WTC11 (cell line): ENCODE measurements at regions not wholly inside any gene's neighbourhood (a gene's known extent, or its start where the extent isn't known, plus 50 kb on each side); places are given as distances from the start of the nearest gene placed in this dataset.

Source experiments
- ATAC-seq: fragments of 200-7000 bp; cut with Tn5 transposase; 2 replicates; pipeline ENCODE4 v1.10.0; 2021; ENCODE audit warnings: mild to moderate bottlenecking, moderate library complexity
- CTCF ChIA-PET: fragments of 300-600 bp; sonication (Branson Sonifier 250); formaldehyde crosslinking; loops from one replicate; lab custom pipeline; 2021; ENCODE audit warnings: antibody characterized with exemption; lab: Charles Lee
- POLR2A ChIA-PET: fragments of 350-600 bp; sonication (Branson Sonifier 250); formaldehyde crosslinking; loops from one replicate; lab custom pipeline; 2021; ENCODE audit warnings: antibody characterized with exemption; lab: Charles Lee
- DNase-seq: peaks from one replicate; pipeline ENCODE4 v3.0.0; 2021; ENCODE audit warnings: low spot score
- H3K27ac Mint-ChIP-seq: 2 replicates; pipeline ENCODE4 v1.8.0; 2021; ENCODE audit warnings: mixed read lengths
- H3K27me3 Mint-ChIP-seq: 2 replicates; pipeline ENCODE4 v1.8.0; 2021; ENCODE audit warnings: low read depth, mild to moderate bottlenecking, moderate library complexity, mixed read lengths
- H3K36me3 Mint-ChIP-seq: 2 replicates; pipeline ENCODE4 v1.8.0; 2021; ENCODE audit warnings: mixed read lengths
- H3K4me1 Mint-ChIP-seq: 2 replicates; pipeline ENCODE4 v1.8.0; 2022; ENCODE audit warnings: mixed read lengths
- H3K4me3 Mint-ChIP-seq: 2 replicates; pipeline ENCODE4 v1.8.0; 2021; ENCODE audit warnings: mild to moderate bottlenecking, moderate library complexity, mixed read lengths
- H3K9me3 Mint-ChIP-seq: 2 replicates; pipeline ENCODE4 v1.8.0; 2021; ENCODE audit warnings: mixed read lengths
- ATF1 ChIP-seq: sonication (generic); formaldehyde crosslinking; IDR thresholded peaks from 2 replicates; pipeline ENCODE4 v1.8.1; 2023; ENCODE audit warnings: mild to moderate bottlenecking, moderate library complexity, missing genetic modification reagents
- EMX1 ChIP-seq: fragments of 250-450 bp; sonication (Bioruptor Pico); IDR thresholded peaks from 2 replicates; pipeline ENCODE4 v1.8.0; 2021; ENCODE audit warnings: mild to moderate bottlenecking
- GABPB1 ChIP-seq: sonication (generic); formaldehyde crosslinking; IDR thresholded peaks from 2 replicates; pipeline ENCODE4 v1.8.1; 2023; ENCODE audit warnings: mild to moderate bottlenecking, missing genetic modification reagents
- JUN ChIP-seq: sonication (generic); formaldehyde crosslinking; IDR thresholded peaks from 2 replicates; pipeline ENCODE4 v1.8.0; 2023; ENCODE audit warnings: mild to moderate bottlenecking, missing genetic modification reagents
- MXD4 ChIP-seq: fragments of 250-450 bp; sonication (Bioruptor Pico); IDR thresholded peaks from 2 replicates; pipeline ENCODE4 v1.8.0; 2021; ENCODE audit warnings: mild to moderate bottlenecking, moderate library complexity, borderline replicate concordance
- NR3C1 ChIP-seq: sonication (generic); formaldehyde crosslinking; conservative IDR thresholded peaks from 2 replicates; pipeline ENCODE4 v1.8.1; 2023; ENCODE audit warnings: low read depth, mild to moderate bottlenecking, missing genetic modification reagents
- TEAD1 ChIP-seq: sonication (generic); formaldehyde crosslinking; IDR thresholded peaks from 2 replicates; pipeline ENCODE4 v1.8.0; 2022; ENCODE audit warnings: mild to moderate bottlenecking, missing genetic modification reagents
- TP53 ChIP-seq: sonication (generic); formaldehyde crosslinking; IDR thresholded peaks from 2 replicates; pipeline ENCODE4 v1.8.1; 2023; ENCODE audit warnings: mild to moderate bottlenecking, missing genetic modification reagents
- ZMAT4 ChIP-seq: fragments of 250-450 bp; sonication (Bioruptor Pico); IDR thresholded peaks from 2 replicates; pipeline ENCODE4 v1.9.0; 2021; ENCODE audit warnings: mild to moderate bottlenecking
- ZNF396 ChIP-seq: fragments of 250-450 bp; sonication (Bioruptor Pico); IDR thresholded peaks from 2 replicates; pipeline ENCODE4 v1.8.0; 2021; ENCODE audit warnings: mild to moderate bottlenecking, moderate library complexity, borderline replicate concordance
- TF ChIP-seq, protein P1 (sequence below): fragments of 200-600 bp; IDR thresholded peaks from 2 replicates; pipeline ENCODE4 v1.8.0; 2022; ENCODE audit warnings: antibody characterized with exemption
- TF ChIP-seq, protein P2 (sequence below): fragments of 250-450 bp; sonication (Bioruptor Pico); IDR thresholded peaks from 2 replicates; pipeline ENCODE4 v1.8.0; 2021; ENCODE audit warnings: mild to moderate bottlenecking

DNA sequence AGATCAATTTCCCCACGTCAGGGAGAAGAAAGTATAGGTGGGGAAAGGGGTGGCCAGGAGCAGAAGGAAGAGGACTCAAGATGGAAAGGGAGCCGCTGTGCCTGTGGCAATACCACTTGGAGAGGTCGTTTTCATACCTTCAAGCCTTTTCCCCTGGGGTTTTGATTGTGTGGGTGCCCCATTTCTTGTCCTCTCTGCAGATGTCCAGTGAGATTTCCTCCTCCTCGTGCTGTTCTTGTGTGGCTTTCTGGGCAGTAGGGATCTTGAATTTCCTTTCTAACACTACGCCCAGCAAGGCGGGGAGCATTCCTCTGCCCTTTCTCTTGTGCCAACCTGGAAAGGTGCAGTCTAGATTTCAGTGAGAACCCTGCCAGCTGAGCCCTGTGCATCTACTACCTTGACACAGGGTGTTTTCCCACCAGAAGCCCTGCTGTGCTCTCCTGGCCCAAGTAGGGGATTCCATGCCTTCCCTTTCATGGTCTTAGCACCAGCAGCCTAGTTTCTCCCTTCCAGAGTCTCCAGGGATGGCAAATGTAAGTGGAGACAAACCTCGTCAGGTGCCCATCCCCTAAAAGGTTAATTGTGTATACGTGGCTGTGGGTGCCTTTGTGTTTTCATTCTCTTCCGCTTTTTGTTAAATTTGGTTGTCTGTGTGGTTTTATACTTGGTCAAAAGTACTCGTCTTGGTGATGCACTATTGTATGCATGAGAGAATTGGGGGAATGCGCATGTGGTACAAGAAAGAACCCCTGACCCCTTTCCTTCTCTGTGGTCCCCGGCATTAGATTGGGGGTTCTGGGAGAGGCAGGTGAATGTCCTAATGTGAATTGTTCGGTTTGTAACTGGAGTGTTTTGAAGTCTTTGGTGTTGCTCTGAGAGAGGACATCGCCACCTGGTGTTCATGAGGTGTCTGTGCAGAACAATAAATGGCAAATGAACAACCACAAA is 71.4 kb upstream of the MPEG1 start:
- no peaks in the 10 kb centered on the region for H3K27me3 Mint-ChIP-seq
- no peak overlapping the region for H3K4me3 Mint-ChIP-seq
- peaks cover 28% of the 10 kb centered on the region for H3K9me3 Mint-ChIP-seq
- H3K4me1 Mint-ChIP-seq: peaks cover 7% of the 10 kb centered on the region; the same call in 1 of the 2 replicates
- ATAC-seq (peak; percentile 73), DNase-seq (peak; percentile 30)
- TF ChIP-seq TEAD1 (CRISPR knock-in tag): no peak
- TF ChIP-seq ATF1: no peak
- TF ChIP-seq, protein P1, sequence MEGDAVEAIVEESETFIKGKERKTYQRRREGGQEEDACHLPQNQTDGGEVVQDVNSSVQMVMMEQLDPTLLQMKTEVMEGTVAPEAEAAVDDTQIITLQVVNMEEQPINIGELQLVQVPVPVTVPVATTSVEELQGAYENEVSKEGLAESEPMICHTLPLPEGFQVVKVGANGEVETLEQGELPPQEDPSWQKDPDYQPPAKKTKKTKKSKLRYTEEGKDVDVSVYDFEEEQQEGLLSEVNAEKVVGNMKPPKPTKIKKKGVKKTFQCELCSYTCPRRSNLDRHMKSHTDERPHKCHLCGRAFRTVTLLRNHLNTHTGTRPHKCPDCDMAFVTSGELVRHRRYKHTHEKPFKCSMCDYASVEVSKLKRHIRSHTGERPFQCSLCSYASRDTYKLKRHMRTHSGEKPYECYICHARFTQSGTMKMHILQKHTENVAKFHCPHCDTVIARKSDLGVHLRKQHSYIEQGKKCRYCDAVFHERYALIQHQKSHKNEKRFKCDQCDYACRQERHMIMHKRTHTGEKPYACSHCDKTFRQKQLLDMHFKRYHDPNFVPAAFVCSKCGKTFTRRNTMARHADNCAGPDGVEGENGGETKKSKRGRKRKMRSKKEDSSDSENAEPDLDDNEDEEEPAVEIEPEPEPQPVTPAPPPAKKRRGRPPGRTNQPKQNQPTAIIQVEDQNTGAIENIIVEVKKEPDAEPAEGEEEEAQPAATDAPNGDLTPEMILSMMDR: peak; percentile 46; the same call in 1 of the 2 replicates
- TF ChIP-seq, protein P2, sequence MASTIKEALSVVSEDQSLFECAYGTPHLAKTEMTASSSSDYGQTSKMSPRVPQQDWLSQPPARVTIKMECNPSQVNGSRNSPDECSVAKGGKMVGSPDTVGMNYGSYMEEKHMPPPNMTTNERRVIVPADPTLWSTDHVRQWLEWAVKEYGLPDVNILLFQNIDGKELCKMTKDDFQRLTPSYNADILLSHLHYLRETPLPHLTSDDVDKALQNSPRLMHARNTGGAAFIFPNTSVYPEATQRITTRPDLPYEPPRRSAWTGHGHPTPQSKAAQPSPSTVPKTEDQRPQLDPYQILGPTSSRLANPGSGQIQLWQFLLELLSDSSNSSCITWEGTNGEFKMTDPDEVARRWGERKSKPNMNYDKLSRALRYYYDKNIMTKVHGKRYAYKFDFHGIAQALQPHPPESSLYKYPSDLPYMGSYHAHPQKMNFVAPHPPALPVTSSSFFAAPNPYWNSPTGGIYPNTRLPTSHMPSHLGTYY (CRISPR knock-in tag): no peak
- no peak overlapping the region for H3K27ac Mint-ChIP-seq
- CTCF ChIA-PET: no interaction called here
- POLR2A ChIA-PET: no interaction called here
- H3K36me3 Mint-ChIP-seq: no peaks in the 10 kb centered on the region

GRCh38 chr11:59283311-59283710 is 70.6 kb upstream of the MPEG1 start:
- no peak overlapping the region for H3K27ac Mint-ChIP-seq
- CTCF ChIA-PET: interaction anchor here (1.0 kb wide), 1 partner anchor 112 kb away, joined by 4 read pairs; the partner anchor contains the start of gene DTX4
- H3K4me3 Mint-ChIP-seq: no peak overlapping the region
- H3K9me3 Mint-ChIP-seq: peaks cover 26% of the 10 kb centered on the region
- no peaks in the 10 kb centered on the region for H3K27me3 Mint-ChIP-seq
- peaks cover 7% of the 10 kb centered on the region; the same call in 1 of the 2 replicates for H3K4me1 Mint-ChIP-seq
- POLR2A ChIA-PET: no interaction called here
- H3K36me3 Mint-ChIP-seq: no peaks in the 10 kb centered on the region
- ATAC-seq (no peak), DNase-seq (no peak)
- TF ChIP-seq, protein P2 (CRISPR knock-in tag): no peak
- TF ChIP-seq MXD4 (CRISPR knock-in tag) (no peak), EMX1 (CRISPR knock-in tag) (no peak), GABPB1 (CRISPR knock-in tag) (no peak)
- TF ChIP-seq, protein P1: no peak

DNA sequence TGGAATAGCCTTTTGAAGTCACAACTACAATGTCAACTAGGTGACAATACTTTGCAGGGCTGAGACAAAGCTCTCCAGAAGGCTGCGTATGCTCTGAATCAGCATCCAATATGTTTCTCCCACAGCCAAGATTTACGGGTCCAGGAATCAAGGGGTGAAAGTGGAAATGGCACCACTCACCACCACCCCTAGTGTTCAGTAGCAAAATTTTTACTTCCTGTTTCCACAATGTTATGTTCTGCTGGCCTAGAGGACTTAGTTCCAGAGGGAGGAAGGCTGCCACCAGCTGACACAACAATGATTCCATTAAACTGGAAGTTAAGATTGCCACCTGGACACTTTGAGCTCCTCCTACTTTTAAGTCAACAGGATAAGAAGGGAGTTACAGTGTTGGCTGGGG is 68.5 kb upstream of the MPEG1 start:
- H3K27me3 Mint-ChIP-seq: no peaks in the 10 kb centered on the region
- H3K4me1 Mint-ChIP-seq: peaks cover 7% of the 10 kb centered on the region; the same call in 1 of the 2 replicates
- TF ChIP-seq ZMAT4 (CRISPR knock-in tag) (no peak), NR3C1 (CRISPR knock-in tag) (no peak), TP53 (CRISPR knock-in tag) (no peak), ZNF396 (CRISPR knock-in tag) (no peak), JUN (CRISPR knock-in tag) (no peak)
- TF ChIP-seq, all 79 proteins: peak for 0
- DNase-seq (no peak), ATAC-seq (no peak)
- 0 out of 2 replicates have a peak, but pooled peaks cover 3% of the 10 kb centered on the region for H3K36me3 Mint-ChIP-seq
- ChIA-PET POLR2A (no interaction called here), CTCF (no interaction called here)
- no peak overlapping the region for H3K4me3 Mint-ChIP-seq
- H3K9me3 Mint-ChIP-seq: peaks cover 39% of the 10 kb centered on the region
- no peak overlapping the region for H3K27ac Mint-ChIP-seq
